GM06990 (cell line): ENCODE measurements at regions not wholly inside any gene's neighbourhood (a gene's known extent, or its start where the extent isn't known, plus 50 kb on each side); places are given as distances from the start of the nearest gene placed in this dataset.

Experiments
- DNase-seq: peaks from one replicate; pipeline ENCODE4 v3.0.0-alpha.2; 2011; ENCODE audit not compliant: insufficient read length; ENCODE audit errors: extremely low read depth
- H3K27me3 ChIP-seq: replicated peaks from 2 replicates; pipeline ENCODE4 v1.6.0; 2011; ENCODE audit warnings: low read length; ENCODE audit not compliant: control insufficient read depth, insufficient read depth
- H3K36me3 ChIP-seq: 2 replicates; pipeline ENCODE4 v1.5.1; 2011; ENCODE audit warnings: low read length; ENCODE audit not compliant: control insufficient read depth, insufficient read depth
- H3K4me3 ChIP-seq: replicated peaks from 2 replicates; pipeline ENCODE4 v1.5.1; 2011; ENCODE audit warnings: low read depth, mild to moderate bottlenecking, control low read depth, low read length
- CTCF ChIP-seq: IDR thresholded peaks from 2 replicates; pipeline ENCODE4 v1.5.1; 2011; ENCODE audit warnings: low read length, control low read depth, mild to moderate bottlenecking, inconsistent platforms; ENCODE audit not compliant: insufficient read depth, poor library complexity, severe bottlenecking

DNA sequence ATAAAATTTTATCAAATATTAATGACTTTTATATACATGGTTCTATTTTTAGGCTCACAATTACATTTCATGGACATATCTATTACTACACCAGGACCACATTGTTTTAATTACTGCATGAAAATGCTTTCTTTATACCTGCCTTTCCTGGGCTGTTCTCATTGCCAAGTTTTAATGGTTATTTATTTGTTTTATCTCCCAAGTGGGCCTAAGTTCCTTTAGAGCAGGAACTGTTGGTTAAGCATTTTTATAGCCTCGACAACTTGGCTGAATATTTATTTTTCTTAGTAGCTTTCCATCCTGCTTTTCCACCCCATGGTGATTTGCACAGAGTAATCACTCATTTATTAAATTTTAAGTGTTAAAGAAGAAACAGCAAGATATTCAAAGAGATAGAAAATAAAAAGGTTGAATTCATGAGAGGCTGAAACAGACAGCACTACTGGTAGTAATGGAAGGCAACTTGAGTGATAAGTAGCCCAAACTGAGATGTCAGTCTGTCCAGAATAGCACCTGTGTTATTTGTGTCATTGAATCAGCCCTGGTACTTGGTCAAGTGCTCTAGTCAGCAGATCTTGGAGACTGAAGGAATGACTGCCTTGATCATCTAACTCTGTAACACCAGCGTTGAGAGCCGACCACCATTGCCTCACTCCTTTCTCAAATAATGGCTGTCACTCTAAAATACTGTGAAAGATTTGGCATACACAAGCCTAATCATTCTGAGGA, 119.1 kb upstream of the EGLN3 start:
- TF ChIP-seq CTCF: no peak
- Histone ChIP-seq H3K27me3 (no peaks in the 10 kb centered on the region; the same call in 1 of the 2 replicates), H3K36me3 (no peaks in the 10 kb centered on the region), H3K4me3 (no peak overlapping the region)
- no peak for DNase-seq

GRCh38 chr14:34067587-34067986, 116.7 kb upstream of the EGLN3 start:
- no peak overlapping the region for H3K4me3 ChIP-seq
- H3K36me3 ChIP-seq: no peaks in the 10 kb centered on the region
- no peaks in the 10 kb centered on the region; the same call in 1 of the 2 replicates for H3K27me3 ChIP-seq
- TF ChIP-seq CTCF: no peak
- DNase-seq: no peak

GRCh38 chr14:34065690-34066391, 115.0 kb upstream of the EGLN3 start:
- Histone ChIP-seq H3K4me3 (no peak overlapping the region), H3K27me3 (no peaks in the 10 kb centered on the region; the same call in 1 of the 2 replicates), H3K36me3 (no peaks in the 10 kb centered on the region)
- DNase-seq: no peak
- no peak for TF ChIP-seq CTCF

GRCh38 chr14:34065236-34065635, 114.4 kb upstream of the EGLN3 start:
- no peak overlapping the region for H3K4me3 ChIP-seq
- no peaks in the 10 kb centered on the region for H3K36me3 ChIP-seq
- no peaks in the 10 kb centered on the region; the same call in 1 of the 2 replicates for H3K27me3 ChIP-seq
- no peak for DNase-seq
- TF ChIP-seq CTCF: no peak

GRCh38 chr14:34064349-34064748, 113.5 kb upstream of the EGLN3 start:
- no peaks in the 10 kb centered on the region for H3K36me3 ChIP-seq
- no peak for TF ChIP-seq CTCF
- no peaks in the 10 kb centered on the region; the same call in 1 of the 2 replicates for H3K27me3 ChIP-seq
- DNase-seq: no peak
- no peak overlapping the region for H3K4me3 ChIP-seq
